ENCODE measurements at regions not wholly inside any gene's neighbourhood (a gene's known extent, or its start where the extent isn't known, plus 50 kb on each side); places are given as distances from the start of the nearest gene placed in this dataset.

DNA sequence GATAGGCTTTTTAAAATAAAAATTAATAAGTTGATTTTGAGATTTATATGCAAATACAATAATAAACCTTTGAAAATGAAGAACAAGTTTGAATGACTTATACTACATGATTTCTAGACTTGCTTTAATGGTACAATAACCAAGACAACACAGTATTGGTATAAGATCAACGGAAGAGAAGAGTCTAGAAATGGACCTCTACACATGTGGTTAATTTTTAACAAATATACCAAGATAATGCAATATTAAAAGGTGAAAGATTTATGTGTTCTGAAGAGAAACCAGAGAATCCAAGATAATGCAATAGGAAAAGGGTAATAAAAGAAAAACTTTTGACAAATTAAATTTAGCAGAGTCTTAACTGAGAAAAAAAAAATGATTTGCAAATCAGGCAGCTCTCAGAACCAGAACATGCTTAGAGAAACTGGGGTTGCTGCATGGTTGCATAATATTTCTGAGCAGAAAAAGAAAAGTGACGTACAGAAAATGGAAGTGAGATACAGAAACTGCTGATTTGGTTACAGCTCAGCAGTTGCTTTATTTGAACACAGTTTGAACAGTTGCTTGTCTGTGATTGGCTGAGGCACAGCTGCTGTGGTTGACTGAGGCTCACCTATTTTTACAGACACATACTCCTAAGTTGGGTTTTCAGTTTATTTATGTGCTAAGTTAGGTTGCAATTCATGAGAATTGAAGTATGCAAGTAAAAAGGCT is 365.9 kb downstream of the CRPPA start:
- DNase-seq (ENCODE audit: low read depth), result no peak

GRCh38 chr7:16051561-16052255 is 365.2 kb upstream of the MEOX2 start:
- no peak for DNase-seq (ENCODE audit: low read depth)

DNA sequence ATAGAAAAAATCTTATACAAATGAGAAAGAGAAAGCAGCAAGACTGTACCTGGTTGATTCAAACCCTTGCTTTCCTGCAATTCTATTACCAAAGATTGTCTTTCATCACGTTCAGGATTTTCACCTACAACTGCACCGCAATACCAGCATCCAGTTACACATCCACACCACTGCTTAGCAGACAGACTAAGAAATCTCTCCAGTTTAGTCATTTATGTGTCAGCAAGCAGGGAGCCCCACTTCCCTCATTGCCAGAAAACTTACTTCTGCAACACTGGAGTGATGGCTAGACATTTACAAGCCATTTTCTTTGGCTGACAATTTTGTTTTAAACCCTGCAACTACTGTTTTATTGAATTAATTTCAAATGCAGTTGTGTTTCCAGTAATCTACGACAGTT is 359.6 kb upstream of the MEOX2 start:
- DNase-seq (ENCODE audit: low read depth), result no peak

DNA sequence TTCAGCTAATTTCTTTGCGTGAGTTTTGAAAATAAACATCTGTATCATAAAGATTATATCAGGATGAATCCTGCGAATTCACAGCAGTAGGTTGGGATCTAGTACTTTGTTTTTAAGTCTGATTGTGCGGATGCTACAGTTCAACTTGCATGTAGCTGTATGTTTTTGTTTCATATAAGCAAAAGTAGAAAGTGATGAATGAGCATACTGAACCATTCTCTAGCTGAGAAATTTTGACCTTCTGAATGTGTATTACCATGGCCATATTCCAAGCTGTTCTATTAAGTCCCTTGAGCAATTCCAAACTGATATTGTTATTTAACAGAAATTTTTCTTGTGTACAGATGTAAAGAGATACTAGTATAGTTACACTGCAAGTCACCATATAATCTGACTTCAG is 358.8 kb upstream of the MEOX2 start:
- DNase-seq (ENCODE audit: low read depth), result no peak

DNA sequence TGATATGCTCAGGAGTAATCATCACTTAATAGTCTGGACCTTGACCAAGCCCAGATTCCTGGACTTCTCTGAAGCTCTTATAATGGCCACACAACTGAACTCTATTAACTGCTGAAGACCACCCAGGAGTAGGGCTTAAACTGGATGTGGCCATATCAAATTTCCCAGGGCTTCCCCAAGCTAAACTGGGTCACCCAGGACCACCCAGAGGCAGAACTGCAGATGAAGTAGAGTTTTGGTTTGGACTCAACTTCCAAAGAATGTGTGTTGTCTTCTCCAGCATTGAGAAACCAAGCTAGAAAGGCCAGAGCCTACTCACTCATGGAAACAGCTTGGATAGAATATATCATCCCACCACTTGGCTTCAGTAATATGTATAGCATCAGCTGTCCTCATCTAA is 358.2 kb upstream of the MEOX2 start:
- no peak for DNase-seq (ENCODE audit: low read depth)

DNA sequence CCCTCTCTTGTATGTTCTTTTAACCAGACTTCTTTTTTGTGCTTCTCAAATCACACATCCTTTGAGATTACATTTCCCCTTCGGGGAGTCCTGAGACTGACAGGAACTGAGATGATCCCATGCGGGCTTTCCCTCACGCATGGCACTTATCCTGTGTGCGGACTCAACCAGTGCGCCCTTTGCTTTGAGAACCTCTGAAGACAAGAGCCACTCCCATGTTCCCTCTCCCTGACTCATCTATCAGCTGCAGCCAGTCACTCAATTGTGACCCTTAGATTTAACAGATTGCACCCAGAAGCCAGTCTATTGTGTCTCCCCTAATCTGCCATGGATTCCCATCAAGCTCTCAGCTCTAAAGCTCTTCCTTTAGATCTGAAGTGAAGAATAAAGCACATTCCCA is 353.9 kb upstream of the MEOX2 start:
- DNase-seq (ENCODE audit: low read depth), result no peak

DNA sequence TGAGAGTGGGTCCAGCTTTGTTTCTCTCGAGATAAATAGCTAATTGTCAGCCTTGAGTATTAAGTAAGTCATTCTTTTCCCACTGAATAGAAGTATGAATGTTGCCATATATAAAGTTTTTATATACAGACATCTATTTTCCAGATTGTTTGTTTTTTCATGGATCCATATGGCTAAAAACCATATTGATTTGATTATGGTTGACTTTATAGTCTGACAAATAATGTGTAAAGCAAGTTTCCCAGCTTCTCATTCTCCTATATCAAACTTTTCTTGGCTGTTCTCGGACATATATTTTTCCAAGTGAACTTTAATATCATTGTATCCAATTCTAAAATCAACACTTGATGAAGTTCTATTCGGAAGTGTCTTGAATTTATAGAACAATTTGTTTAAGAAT is 352.4 kb upstream of the MEOX2 start:
- DNase-seq (ENCODE audit: low read depth), result no peak

- DNase-seq (ENCODE audit: low read depth), result no peak
Measured at GRCh38 chr7:16035392-16035791, 348.9 kb upstream of the MEOX2 start.

GRCh38 chr7:16034866-16035265 is 348.4 kb upstream of the MEOX2 start:
- DNase-seq (ENCODE audit: low read depth), result no peak

DNA sequence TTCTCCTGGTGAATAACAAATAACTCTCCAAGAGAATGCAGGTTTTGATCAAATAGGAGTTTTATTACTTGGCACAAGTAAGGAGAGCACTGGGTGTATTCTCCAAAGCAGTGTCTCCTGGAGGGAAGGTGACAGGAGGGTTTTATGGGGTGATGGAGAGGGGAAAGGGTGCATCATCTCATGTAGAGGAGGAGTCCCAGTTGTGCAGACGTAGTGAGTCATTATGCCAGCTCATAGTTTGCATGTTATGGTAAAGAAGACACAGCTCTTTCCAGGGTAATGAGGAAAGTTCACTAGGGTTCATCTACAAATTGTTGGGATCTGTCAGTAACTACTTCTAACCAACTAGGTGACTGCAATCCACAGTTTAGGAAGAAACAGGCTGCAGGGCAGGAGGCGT is 347.9 kb upstream of the MEOX2 start:
- DNase-seq (ENCODE audit: low read depth), result no peak

DNA sequence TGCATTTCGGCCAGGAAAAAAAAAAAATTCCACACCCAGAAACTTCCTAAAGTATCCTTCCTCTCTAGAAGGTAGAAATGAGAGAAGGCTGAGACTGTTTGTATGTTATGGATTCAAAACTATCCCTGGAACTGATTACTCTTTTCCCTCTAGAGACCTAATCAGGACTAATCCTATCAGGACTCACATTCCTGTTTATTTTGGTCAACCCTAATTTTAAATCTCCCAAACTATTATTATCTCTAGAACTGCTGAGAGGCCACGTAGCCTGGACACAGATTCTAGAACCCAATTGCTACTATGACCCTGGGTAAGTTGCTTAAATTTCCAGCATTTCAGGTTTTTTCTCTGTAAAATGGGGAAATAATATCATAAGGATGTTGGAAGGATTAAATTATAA is 346.8 kb upstream of the MEOX2 start:
- DNase-seq (ENCODE audit: low read depth), result no peak

DNA sequence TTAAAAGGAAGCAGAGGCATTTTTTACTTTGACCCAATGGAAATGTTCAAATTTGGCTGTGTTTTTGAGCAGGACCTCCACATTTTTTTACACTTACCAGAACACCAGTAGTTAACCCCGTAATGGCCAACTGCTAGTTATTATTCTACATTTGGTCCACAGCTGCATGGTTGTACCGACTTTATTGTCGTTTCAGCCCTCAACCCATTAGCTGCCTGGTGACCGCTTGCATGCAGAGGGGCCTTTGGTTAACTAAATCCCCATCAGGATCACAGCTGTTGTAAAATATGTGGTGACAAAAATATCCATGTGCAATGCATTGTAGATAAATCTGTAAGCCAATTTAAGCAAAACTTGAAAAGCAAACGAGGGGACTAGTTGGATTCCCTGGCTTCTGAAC is 342.2 kb upstream of the MEOX2 start:
- no peak for DNase-seq (ENCODE audit: low read depth)

GRCh38 chr7:16028103-16028502 is 341.6 kb upstream of the MEOX2 start:
- peak; percentile 16 for DNase-seq (ENCODE audit: low read depth)

- DNase-seq (ENCODE audit: low read depth), result no peak
Measured at GRCh38 chr7:16027396-16027795, 340.9 kb upstream of the MEOX2 start.

- DNase-seq (ENCODE audit: low read depth), result no peak
Measured at GRCh38 chr7:16026253-16027020, 340.0 kb upstream of the MEOX2 start.

GRCh38 chr7:16025696-16026095 is 339.2 kb upstream of the MEOX2 start:
- no peak for DNase-seq (ENCODE audit: low read depth)

- DNase-seq (ENCODE audit: low read depth), result no peak
Measured at GRCh38 chr7:16023503-16023902, 337.0 kb upstream of the MEOX2 start.

GRCh38 chr7:16023046-16023445 is 336.6 kb upstream of the MEOX2 start:
- no peak for DNase-seq (ENCODE audit: low read depth)

DNA sequence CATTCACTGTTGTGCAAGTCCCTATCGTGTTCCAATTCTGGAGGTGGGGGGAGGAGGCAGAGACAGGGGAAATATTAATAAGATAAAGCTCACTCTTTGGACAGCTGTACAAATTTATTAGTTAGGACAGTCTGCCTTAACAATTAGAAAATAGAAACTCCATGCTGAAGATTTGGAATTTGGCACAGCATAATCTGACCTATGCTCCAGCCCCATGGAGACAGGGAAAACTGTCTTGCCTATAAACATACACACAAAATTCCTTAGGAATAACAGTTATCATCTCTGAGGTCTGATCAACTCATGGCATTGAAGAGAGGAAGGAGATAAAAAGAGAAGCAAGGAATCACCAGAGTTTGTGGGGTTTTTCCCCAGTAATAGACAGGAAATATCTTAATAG is 335.4 kb upstream of the MEOX2 start:
- DNase-seq (ENCODE audit: low read depth), result no peak

DNA sequence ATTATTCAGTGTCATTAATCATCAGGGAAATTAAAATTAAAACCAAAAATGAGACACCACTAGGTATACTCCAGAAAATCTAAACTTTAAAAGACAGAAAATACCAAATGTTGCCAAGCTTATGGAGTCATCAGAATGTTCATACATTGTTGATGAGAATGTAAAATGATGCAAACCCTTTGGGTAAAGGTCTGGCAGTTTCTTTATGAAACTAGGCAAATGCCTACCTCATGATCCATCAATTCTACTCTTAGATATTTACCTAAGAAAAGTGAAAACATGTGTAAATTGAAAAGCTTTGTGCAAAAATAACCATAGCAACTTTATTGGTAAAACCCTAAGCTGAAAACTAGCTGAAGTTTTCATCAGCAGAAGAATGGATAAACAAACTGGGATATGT is 329.5 kb upstream of the MEOX2 start:
- peak; percentile 17 for DNase-seq (ENCODE audit: low read depth)

DNA sequence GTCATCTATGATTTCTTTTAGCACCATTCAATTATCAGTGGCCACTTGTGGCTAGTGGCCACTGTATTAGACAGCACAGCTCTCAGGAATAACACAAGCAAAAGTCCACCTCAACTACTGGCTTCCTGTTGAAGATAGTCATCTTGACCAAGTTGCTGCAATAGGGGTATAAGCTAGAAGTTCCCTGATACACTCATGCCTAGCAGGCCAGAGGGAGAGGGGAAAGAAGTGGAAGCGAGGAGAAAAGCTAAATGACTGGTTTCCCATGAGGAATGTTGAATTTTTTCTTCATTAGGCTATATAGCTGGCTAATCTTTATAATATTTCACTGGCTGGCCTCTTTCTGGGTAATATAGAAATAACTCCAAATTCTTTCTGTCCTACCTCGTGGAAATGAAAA is 327.5 kb upstream of the MEOX2 start:
- no peak for DNase-seq (ENCODE audit: low read depth)

- no peak for DNase-seq (ENCODE audit: low read depth)
Measured at GRCh38 chr7:16007911-16008310, 321.4 kb upstream of the MEOX2 start.

DNA sequence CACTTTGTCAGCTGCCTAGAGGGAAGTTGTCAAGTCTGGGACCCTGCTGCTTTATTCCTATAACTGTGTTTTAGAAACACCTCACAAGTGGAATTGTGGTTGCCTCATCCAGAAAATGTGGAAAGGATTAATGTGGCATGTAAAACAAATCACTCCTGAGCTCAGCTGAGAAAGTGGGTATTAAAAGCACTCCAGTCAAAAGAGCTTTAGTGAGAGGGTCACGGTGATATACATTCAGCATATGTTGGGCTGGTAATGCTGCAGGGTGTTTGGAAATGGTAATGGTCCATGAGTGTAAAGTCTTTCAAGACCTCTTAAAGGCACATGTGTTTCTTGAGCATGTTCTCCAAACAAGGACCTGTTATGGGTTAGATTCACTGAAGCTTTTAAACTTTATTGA is 318.2 kb upstream of the MEOX2 start:
- no peak for DNase-seq (ENCODE audit: low read depth)
